IMR-90 (cell line): ENCODE measurements at regions not wholly inside any gene's neighbourhood (a gene's known extent, or its start where the extent isn't known, plus 50 kb on each side); places are given as distances from the start of the nearest gene placed in this dataset.

Experiments
- ATAC-seq: fragments of 200-7000 bp; cut with Tn5 transposase; 2 replicates; pipeline ENCODE4 v1.9.1; 2020; ENCODE audit warnings: low read depth, mild to moderate bottlenecking, moderate library complexity
- BruUV-seq: library from RNA; stranded (reverse); fragments of 400-500 nt; replicated peaks from 2 replicates; lab custom pipeline; 2021; lab: Mats Ljungman, UMichigan
- CTCF ChIA-PET: fragments of 300-600 bp; formaldehyde crosslinking; extraction: SDS; loops from one replicate; lab custom pipeline; 2021; ENCODE audit warnings: antibody characterized with exemption; lab: Yijun Ruan, JAX
- POLR2A ChIA-PET: fragments of 300-600 bp; sonication (Branson Sonifier 250); formaldehyde crosslinking; loops from one replicate; lab custom pipeline; 2022; ENCODE audit warnings: antibody characterized with exemption; ENCODE audit not compliant: unreplicated experiment; lab: Charles Lee
- DNase-seq: peaks from one replicate; pipeline ENCODE4 v3.0.0; 2013
- H2AFZ ChIP-seq: replicated peaks from 2 replicates; pipeline ENCODE3; 2013; ENCODE audit warnings: low read length, mild to moderate bottlenecking; ENCODE audit not compliant: poor library complexity
- H2AK5ac ChIP-seq: 2 replicates; pipeline ENCODE4 v1.6.1; 2013; ENCODE audit warnings: low read depth, low read length, inconsistent platforms
- H2AK9ac ChIP-seq: replicated peaks from 2 replicates; pipeline ENCODE3; 2013; ENCODE audit warnings: mild to moderate bottlenecking, low read depth, low read length, moderate library complexity; ENCODE audit not compliant: poor library complexity
- H2BK120ac ChIP-seq: 2 replicates; pipeline ENCODE4 v1.6.1; 2013; ENCODE audit warnings: low read depth, low read length, inconsistent platforms
- H2BK15ac ChIP-seq: 3 replicates; pipeline ENCODE4 v1.6.1; 2013; ENCODE audit warnings: low read depth, low read length, inconsistent platforms
- H2BK20ac ChIP-seq: 2 replicates; pipeline ENCODE4 v1.6.1; 2013; ENCODE audit warnings: low read depth, mild to moderate bottlenecking, inconsistent platforms, low read length, moderate library complexity
- H2BK5ac ChIP-seq: 2 replicates; pipeline ENCODE4 v1.6.1; 2013; ENCODE audit warnings: mild to moderate bottlenecking, low read depth, low read length, inconsistent platforms; ENCODE audit not compliant: poor library complexity, severe bottlenecking
- H3K14ac ChIP-seq: replicated peaks from 2 replicates; pipeline ENCODE4 v1.6.1; 2013; ENCODE audit warnings: low read depth, low read length, inconsistent platforms
- H3K18ac ChIP-seq: 2 replicates; pipeline ENCODE4 v1.6.1; 2013; ENCODE audit warnings: low read depth, low read length, control low read depth
- H3K23ac ChIP-seq: 2 replicates; pipeline ENCODE4 v1.6.1; 2013; ENCODE audit warnings: low read depth, low read length, inconsistent platforms
- H3K27ac ChIP-seq: 2 replicates; pipeline ENCODE4 v1.5.1; 2013; ENCODE audit warnings: mild to moderate bottlenecking, control low read depth, low read length; ENCODE audit not compliant: insufficient read depth
- H3K27me3 ChIP-seq: 2 replicates; pipeline ENCODE4 v1.6.1; 2013; ENCODE audit warnings: low read length; ENCODE audit not compliant: control insufficient read depth, insufficient read depth
- H3K36me3 ChIP-seq: 2 replicates; pipeline ENCODE4 v1.6.1; 2013; ENCODE audit warnings: low read length, mixed read lengths; ENCODE audit not compliant: control insufficient read depth, insufficient read depth
- H3K4ac ChIP-seq: 2 replicates; pipeline ENCODE4 v1.6.1; 2013; ENCODE audit warnings: low read depth, low read length, inconsistent platforms
- H3K4me1 ChIP-seq: 2 replicates; pipeline ENCODE4 v1.6.1; 2013; ENCODE audit warnings: low read length, mixed read lengths; ENCODE audit not compliant: control insufficient read depth, insufficient read depth
- H3K4me2 ChIP-seq: 2 replicates; pipeline ENCODE4 v1.6.1; 2013; ENCODE audit warnings: low read depth, mild to moderate bottlenecking, control low read depth, low read length, moderate library complexity
- H3K4me3 ChIP-seq: 2 replicates; pipeline ENCODE4 v1.5.1; 2013; ENCODE audit warnings: low read depth, mild to moderate bottlenecking, control low read depth, low read length, moderate library complexity; ENCODE audit not compliant: insufficient read depth
- H3K56ac ChIP-seq: 2 replicates; pipeline ENCODE4 v1.6.1; 2013; ENCODE audit warnings: low read length, inconsistent platforms; ENCODE audit not compliant: insufficient read depth; ENCODE audit errors: extremely low read depth
- H3K79me1 ChIP-seq, 2 experiments: 2 replicates each; pipeline ENCODE4 v1.6.1; 2013; ENCODE audit warnings: low read length in 2 of 2, inconsistent platforms in 1 of 2, low read depth in 1 of 2
- H3K9ac ChIP-seq: 2 replicates; pipeline ENCODE4 v1.6.1; 2013; ENCODE audit warnings: low read depth, low read length, control low read depth
- H3K9me1 ChIP-seq: 2 replicates; pipeline ENCODE4 v1.6.1; 2013; ENCODE audit warnings: low read length, inconsistent platforms; ENCODE audit not compliant: insufficient read depth
- H3K9me3 ChIP-seq: 2 replicates; pipeline ENCODE4 v1.6.1; 2013; ENCODE audit warnings: low read length; ENCODE audit not compliant: control insufficient read depth, insufficient read depth
- H4K20me1 ChIP-seq: 2 replicates; pipeline ENCODE4 v1.6.1; 2013; ENCODE audit warnings: low read length, inconsistent platforms; ENCODE audit not compliant: insufficient read depth
- H4K5ac ChIP-seq: 2 replicates; pipeline ENCODE4 v1.6.1; 2013; ENCODE audit warnings: mild to moderate bottlenecking, low read depth, low read length, control low read depth
- H4K8ac ChIP-seq, 2 experiments: 2 replicates each; pipeline ENCODE4 v1.6.1; 2013; ENCODE audit warnings: low read depth in 2 of 2, low read length in 2 of 2, control low read depth in 1 of 2, inconsistent platforms in 1 of 2
- H4K91ac ChIP-seq: 2 replicates; pipeline ENCODE4 v1.6.1; 2013; ENCODE audit warnings: low read depth, low read length, inconsistent platforms; ENCODE audit not compliant: insufficient read depth
- BHLHE40 ChIP-seq: fragments of 150-350 bp; IDR thresholded peaks from 2 replicates; pipeline ENCODE4 v1.6.1; 2016; ENCODE audit warnings: mild to moderate bottlenecking, low read depth, low read length
- CEBPB ChIP-seq: IDR thresholded peaks from 2 replicates; pipeline ENCODE4 v1.6.1; 2012; ENCODE audit warnings: low read depth, low read length, improper control_type of control experiment
- CHD1 ChIP-seq: IDR thresholded peaks from 2 replicates; pipeline ENCODE4 v1.6.1; 2012; ENCODE audit warnings: low read depth, low read length, improper control_type of control experiment
- CTCF ChIP-seq: conservative IDR thresholded peaks from 2 replicates; pipeline ENCODE4 v1.5.1; 2012; ENCODE audit warnings: mild to moderate bottlenecking, low read depth, low read length, improper control_type of control experiment
- MAFK ChIP-seq: IDR thresholded peaks from 2 replicates; pipeline ENCODE4 v1.6.1; 2012; ENCODE audit warnings: low read depth, low read length, improper control_type of control experiment
- MAZ ChIP-seq: IDR thresholded peaks from 2 replicates; pipeline ENCODE4 v1.6.1; 2012; ENCODE audit warnings: low read depth, mild to moderate bottlenecking, low read length, improper control_type of control experiment, moderate library complexity, borderline replicate concordance
- MXI1 ChIP-seq: IDR thresholded peaks from 2 replicates; pipeline ENCODE4 v1.6.1; 2012; ENCODE audit warnings: low read depth, mild to moderate bottlenecking, low read length, moderate library complexity, borderline replicate concordance
- POLR2A ChIP-seq: IDR thresholded peaks from 2 replicates; pipeline ENCODE4 v1.6.1; 2012; ENCODE audit warnings: mild to moderate bottlenecking, low read depth, low read length
- RAD21 ChIP-seq: IDR thresholded peaks from 2 replicates; pipeline ENCODE4 v1.6.1; 2012; ENCODE audit warnings: low read length, improper control_type of control experiment
- RCOR1 ChIP-seq: IDR thresholded peaks from 2 replicates; pipeline ENCODE4 v1.6.1; 2012; ENCODE audit warnings: mild to moderate bottlenecking, low read length, improper control_type of control experiment; ENCODE audit not compliant: insufficient replicate concordance
- SMC3 ChIP-seq: fragments of 150-350 bp; IDR thresholded peaks from 2 replicates; pipeline ENCODE4 v1.6.1; 2016; ENCODE audit warnings: low read depth, mild to moderate bottlenecking, antibody characterized with exemption, low read length, moderate library complexity
- USF2 ChIP-seq: fragments of 150-350 bp; IDR thresholded peaks from 2 replicates; pipeline ENCODE4 v1.6.1; 2017; ENCODE audit warnings: mild to moderate bottlenecking, antibody characterized with exemption, low read length, low read depth
- WGBS, 2 experiments: methylation state at CpG; one replicate each; pipeline versions ENCODE4 v1.1.5 to v1.1.7; 2013; ENCODE audit warnings: missing lambda C conversion rate in 2 of 2; ENCODE audit not compliant: insufficient read length in 1 of 2; ENCODE audit errors: extremely low coverage in 2 of 2; 5-methylcytosine and 5-hydroxymethylcytosine counted together
- dilution Hi-C: fragments of 300-500 bp; cut with HindIII; formaldehyde crosslinking; loops from one replicate; pipeline ENCODE4 v1.14.3; 2018; ENCODE audit warnings: low sequenced_read_pairs; ENCODE audit not compliant: unreplicated experiment
- in situ Hi-C: fragments of 300-500 bp; cut with MboI; formaldehyde crosslinking; loops from 3 replicates; pipeline ENCODE4 v1.14.3; 2019; ENCODE audit warnings: low sequenced_read_pairs, inconsistent platforms, mixed read lengths
- intact Hi-C: fragments of 100-400 bp; cut with micrococcal nuclease; formaldehyde crosslinking; loops from 2 replicates; pipeline ENCODE4 v1.10.0; 2022

GRCh38 chr10:78523453-78523852, 489.8 kb downstream of the RPS24 start:
- H3K36me3 ChIP-seq: no peaks in the 10 kb centered on the region
- peak overlapping the region; percentile 62 for H2AFZ ChIP-seq
- no peak overlapping the region for H4K91ac ChIP-seq
- BruUV-seq: no TSS peak
- H2BK5ac ChIP-seq: no peak overlapping the region
- no peak overlapping the region for H3K27ac ChIP-seq
- ChIA-PET CTCF (no interaction called here), POLR2A (no interaction called here)
- TF ChIP-seq CHD1 (no peak), USF2 (no peak), CEBPB (no peak), MAZ (no peak), RAD21 (no peak), RCOR1 (no peak), BHLHE40 (no peak), MAFK (no peak), CTCF (no peak), MXI1 (no peak), POLR2A (no peak), SMC3 (no peak)
- H3K9ac ChIP-seq: no peak overlapping the region
- H3K9me1 ChIP-seq: no peaks in the 10 kb centered on the region; the same call in 1 of the 2 replicates
- H2AK5ac ChIP-seq: no peak overlapping the region
- no peak overlapping the region for H4K8ac ChIP-seq
- no peak overlapping the region for H3K4me2 ChIP-seq
- peaks cover 5% of the 10 kb centered on the region for H3K4me1 ChIP-seq
- no peak overlapping the region for H3K56ac ChIP-seq
- H3K79me1 ChIP-seq: no peaks in the 10 kb centered on the region
- no peak overlapping the region for H2BK20ac ChIP-seq
- no peak overlapping the region for H2BK15ac ChIP-seq
- WGBS, 2 experiments: no CpG with 5 or more reads among the region's 1 CpG
- H3K4me3 ChIP-seq: no peak overlapping the region
- dilution Hi-C loops: no loop called here
- H4K5ac ChIP-seq: no peak overlapping the region
- no peak overlapping the region for H3K18ac ChIP-seq
- intact Hi-C loops: no loop called here
- H3K9me3 ChIP-seq: no peaks in the 10 kb centered on the region
- H2AK9ac ChIP-seq: no peak overlapping the region
- H2BK120ac ChIP-seq: no peak overlapping the region
- in situ Hi-C loops: no loop called here
- H3K23ac ChIP-seq: no peak overlapping the region
- ATAC-seq (no peak), DNase-seq (no peak)
- no peaks in the 10 kb centered on the region for H4K20me1 ChIP-seq
- no peak overlapping the region for H3K14ac ChIP-seq
- H3K27me3 ChIP-seq: no peaks in the 10 kb centered on the region
- no peak overlapping the region for H3K4ac ChIP-seq
